Testis (tissue), 2 donors: ENCODE measurements at regions not wholly inside any gene's neighbourhood (a gene's known extent, or its start where the extent isn't known, plus 50 kb on each side); places are given as distances from the start of the nearest gene placed in this dataset.
"Not testable (repeated sequence)": the region's sequence is repeated elsewhere in the genome, so short reads cannot be mapped to it uniquely, and the experiment has no call there.

Experiments used
- POLR2A ChIP-seq: fragments of 450-650 bp; IDR thresholded peaks from one replicate; pipeline ENCODE4 v1.6.1; 2017; ENCODE audit warnings: antibody characterized with exemption, mild to moderate bottlenecking, moderate library complexity
- TF ChIP-seq, protein P1 (sequence below), 3 experiments: fragments of 450-650 bp in 2 of 3; fragments of 200-600 bp in 1 of 3; sonication (generic) in 1 of 3; IDR thresholded peaks; one replicate each; pipeline ENCODE4 v1.5.1; 2016 to 2019; ENCODE audit warnings: antibody characterized with exemption in 3 of 3, mild to moderate bottlenecking in 2 of 3, moderate library complexity in 1 of 3

DNA sequence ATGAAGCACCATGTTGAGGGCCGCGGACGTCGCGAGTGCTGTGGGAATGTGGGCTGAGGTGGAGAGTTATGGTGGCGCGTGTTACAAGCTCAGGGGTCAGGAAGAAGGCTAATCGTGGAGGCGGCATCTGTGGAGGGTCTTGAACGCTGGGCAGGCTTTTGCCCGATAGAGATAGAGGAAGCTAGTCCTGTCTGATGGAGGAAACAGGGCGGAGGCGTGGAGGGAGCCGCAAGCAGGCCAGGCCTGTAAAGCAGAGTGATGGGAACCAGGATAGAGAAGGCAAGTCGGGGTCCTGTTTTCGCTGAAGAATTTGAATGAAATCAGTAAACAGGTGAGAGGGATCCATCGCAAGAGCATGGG is 2654.3 kb upstream of the DEFB115 start:
- TF ChIP-seq, protein P1, sequence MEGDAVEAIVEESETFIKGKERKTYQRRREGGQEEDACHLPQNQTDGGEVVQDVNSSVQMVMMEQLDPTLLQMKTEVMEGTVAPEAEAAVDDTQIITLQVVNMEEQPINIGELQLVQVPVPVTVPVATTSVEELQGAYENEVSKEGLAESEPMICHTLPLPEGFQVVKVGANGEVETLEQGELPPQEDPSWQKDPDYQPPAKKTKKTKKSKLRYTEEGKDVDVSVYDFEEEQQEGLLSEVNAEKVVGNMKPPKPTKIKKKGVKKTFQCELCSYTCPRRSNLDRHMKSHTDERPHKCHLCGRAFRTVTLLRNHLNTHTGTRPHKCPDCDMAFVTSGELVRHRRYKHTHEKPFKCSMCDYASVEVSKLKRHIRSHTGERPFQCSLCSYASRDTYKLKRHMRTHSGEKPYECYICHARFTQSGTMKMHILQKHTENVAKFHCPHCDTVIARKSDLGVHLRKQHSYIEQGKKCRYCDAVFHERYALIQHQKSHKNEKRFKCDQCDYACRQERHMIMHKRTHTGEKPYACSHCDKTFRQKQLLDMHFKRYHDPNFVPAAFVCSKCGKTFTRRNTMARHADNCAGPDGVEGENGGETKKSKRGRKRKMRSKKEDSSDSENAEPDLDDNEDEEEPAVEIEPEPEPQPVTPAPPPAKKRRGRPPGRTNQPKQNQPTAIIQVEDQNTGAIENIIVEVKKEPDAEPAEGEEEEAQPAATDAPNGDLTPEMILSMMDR (IDR thresholded peaks at IDR 0.05) = not testable (repeated sequence)
- TF ChIP-seq POLR2A = not testable (repeated sequence)
